SK-N-SH (cell line): ENCODE measurements at regions not wholly inside any gene's neighbourhood (a gene's known extent, or its start where the extent isn't known, plus 50 kb on each side); places are given as distances from the start of the nearest gene placed in this dataset.

ENCODE experiments used
- CTCF ChIP-seq: fragments of 200-600 bp; sonication (generic); IDR thresholded peaks from 2 replicates; pipeline ENCODE4 v1.6.1; 2017; ENCODE audit warnings: antibody characterized with exemption, mild to moderate bottlenecking, moderate library complexity
- ELF1 ChIP-seq: IDR thresholded peaks from 2 replicates; pipeline ENCODE4 v1.4.0; 2012
- EP300 ChIP-seq, 2 experiments: IDR thresholded peaks; 2 replicates each; pipeline versions ENCODE4 v1.4.0 to v1.6.1; 2012; ENCODE audit warnings: borderline replicate concordance in 1 of 2, low read depth in 1 of 2, low read length in 1 of 2
- EZH2phosphoT487 ChIP-seq: fragments of 200-600 bp; sonication (generic); IDR thresholded peaks from 2 replicates; pipeline ENCODE4 v1.6.1; 2017; ENCODE audit warnings: low read depth, mixed run types, mild to moderate bottlenecking, antibody characterized with exemption, moderate library complexity, borderline replicate concordance
- NRF1 ChIP-seq: IDR thresholded peaks from 2 replicates; pipeline ENCODE4 v1.6.1; 2012; ENCODE audit warnings: low read depth, mild to moderate bottlenecking, low read length
- RAD21 ChIP-seq: IDR thresholded peaks from 2 replicates; pipeline ENCODE4 v1.6.1; 2012; ENCODE audit warnings: mild to moderate bottlenecking, low read length
- RCOR1 ChIP-seq: fragments of 150-350 bp; IDR thresholded peaks from 2 replicates; pipeline ENCODE4 v1.6.1; 2017; ENCODE audit warnings: antibody characterized with exemption, low read length
- RFX5 ChIP-seq: IDR thresholded peaks from 2 replicates; pipeline ENCODE4 v1.6.1; 2012; ENCODE audit warnings: mild to moderate bottlenecking, improper control_type of control experiment, low read length
- SMC3 ChIP-seq: IDR thresholded peaks from 2 replicates; pipeline ENCODE4 v1.6.1; 2012; ENCODE audit warnings: low read depth, low read length, improper control_type of control experiment
- TCF12 ChIP-seq: IDR thresholded peaks from 2 replicates; pipeline ENCODE4 v1.4.0; 2012
- YY1 ChIP-seq: IDR thresholded peaks from 2 replicates; pipeline ENCODE4 v1.4.0; 2012; ENCODE audit warnings: low read depth, mild to moderate bottlenecking

- TF ChIP-seq YY1 = no peak
- no peak for TF ChIP-seq CTCF
- TF ChIP-seq EP300 (IDR thresholded peaks at IDR 0.05; ENCODE audit: borderline replicate concordance in 1 of 2, low read depth in 1 of 2, low read length in 1 of 2) = peak in 1 of 2 experiments; percentile 85; a peak in 2 of 4 replicates
- no peak for TF ChIP-seq NRF1
- no peak for TF ChIP-seq TCF12
- TF ChIP-seq RFX5 = no peak
- TF ChIP-seq RCOR1 = no peak; the same call in 1 of the 2 replicates
- no peak for TF ChIP-seq ELF1
- TF ChIP-seq EZH2phosphoT487 = no peak
- no peak for TF ChIP-seq SMC3
- no peak for TF ChIP-seq RAD21
These were observed 837.6 kb upstream of the SLC10A2 start for GRCh38 chr13:103903790-103904189.
